Vagina (tissue), 2 donors: ENCODE measurements at regions not wholly inside any gene's neighbourhood (a gene's known extent, or its start where the extent isn't known, plus 50 kb on each side); places are given as distances from the start of the nearest gene placed in this dataset.

Experiments used
- DNase-seq, 2 donors: peaks; one replicate each; pipeline ENCODE4 v3.0.0-alpha.2; 2017; ENCODE audit errors: extremely low spot score in 2 of 2
- H3K27ac ChIP-seq: fragments of 200-600 bp; sonication (generic); one replicate; pipeline ENCODE4 v1.5.1; 2019
- H3K27me3 ChIP-seq: fragments of 200-600 bp; sonication (generic); one replicate; pipeline ENCODE4 v1.5.1; 2019
- H3K36me3 ChIP-seq, 2 donors: fragments of 200-600 bp; sonication (generic); one replicate each; pipeline ENCODE4 v1.5.1; 2017 to 2019
- H3K4me1 ChIP-seq: fragments of 200-600 bp; sonication (generic); one replicate; pipeline ENCODE4 v1.5.1; 2019
- H3K4me3 ChIP-seq, 2 donors: fragments of 200-600 bp; sonication (generic); 1 replicate in 1 of 2; 2 replicates in 1 of 2; pipeline ENCODE4 v1.5.1; 2016 to 2019
- H3K9me3 ChIP-seq: fragments of 200-600 bp; sonication (generic); one replicate; pipeline ENCODE4 v1.5.1; 2019
- CTCF ChIP-seq, 3 experiments: fragments of 450-650 bp in 2 of 3; fragments of 200-600 bp in 1 of 3; sonication (generic) in 1 of 3; IDR thresholded peaks; one replicate each; pipeline ENCODE4 v1.5.1; 2017 to 2019; ENCODE audit warnings: antibody characterized with exemption in 3 of 3, mild to moderate bottlenecking in 2 of 3, moderate library complexity in 2 of 3
- POLR2A ChIP-seq, 2 donors: fragments of 450-650 bp; IDR thresholded peaks; one replicate each; pipeline ENCODE4 v1.6.1; 2017; ENCODE audit warnings: antibody characterized with exemption in 2 of 2, mild to moderate bottlenecking in 2 of 2, moderate library complexity in 2 of 2
- POLR2AphosphoS5 ChIP-seq, 2 donors: sonication (generic); formaldehyde crosslinking; IDR thresholded peaks; one replicate each; pipeline ENCODE4 v1.9.0; 2017; ENCODE audit warnings: antibody characterized with exemption in 2 of 2, mild to moderate bottlenecking in 2 of 2, low read depth in 1 of 2; ENCODE audit not compliant: insufficient read depth in 1 of 2
- intact Hi-C: fragments of 100-400 bp; cut with DNase I; formaldehyde crosslinking; loops from one replicate; pipeline ENCODE4 v1.15.1; 2023

GRCh38 chr4:145295122-145295521 lies 114.7 kb upstream of the OTUD4 start:
- no peaks in the 10 kb centered on the region for H3K4me1 ChIP-seq
- intact Hi-C loops = no loop called here
- no peak for TF ChIP-seq CTCF (IDR thresholded peaks at IDR 0.05)
- no peak for TF ChIP-seq POLR2AphosphoS5 (IDR thresholded peaks at IDR 0.05; ENCODE audit: insufficient read depth in 1 of 2, low read depth in 1 of 2)
- no peak for TF ChIP-seq POLR2A (IDR thresholded peaks at IDR 0.05)
- H3K4me3 ChIP-seq = no peak overlapping the region
- H3K36me3 ChIP-seq = no peaks in the 10 kb centered on the region
- no peak for DNase-seq
- H3K27me3 ChIP-seq = no peaks in the 10 kb centered on the region
- H3K9me3 ChIP-seq = no peaks in the 10 kb centered on the region
- no peak overlapping the region for H3K27ac ChIP-seq

- TF ChIP-seq POLR2A (IDR thresholded peaks at IDR 0.05) (no peak), POLR2AphosphoS5 (IDR thresholded peaks at IDR 0.05; ENCODE audit: insufficient read depth in 1 of 2, low read depth in 1 of 2) (no peak), CTCF (IDR thresholded peaks at IDR 0.05) (no peak)
- H3K4me1 ChIP-seq = no peaks in the 10 kb centered on the region
- H3K4me3 ChIP-seq = no peak overlapping the region
Measured at GRCh38 chr4:145293658-145294057, 113.3 kb upstream of the OTUD4 start.

GRCh38 chr4:145290955-145291354 lies 110.6 kb upstream of the OTUD4 start:
- no peak for DNase-seq
- H3K9me3 ChIP-seq = peaks cover 5% of the 10 kb centered on the region
- no peak overlapping the region for H3K27ac ChIP-seq
- no peak overlapping the region for H3K4me3 ChIP-seq
- intact Hi-C loops = no loop called here
- TF ChIP-seq POLR2AphosphoS5 (IDR thresholded peaks at IDR 0.05; ENCODE audit: insufficient read depth in 1 of 2, low read depth in 1 of 2) = no peak
- TF ChIP-seq POLR2A (IDR thresholded peaks at IDR 0.05) = no peak
- TF ChIP-seq CTCF (IDR thresholded peaks at IDR 0.05) = no peak
- no peaks in the 10 kb centered on the region for H3K4me1 ChIP-seq
- H3K36me3 ChIP-seq = no peaks in the 10 kb centered on the region
- H3K27me3 ChIP-seq = no peaks in the 10 kb centered on the region

More at GRCh38 chr4:145293658-145294057, 113.3 kb upstream of the OTUD4 start:
- Histone ChIP-seq H3K27me3 (no peaks in the 10 kb centered on the region), H3K9me3 (no peaks in the 10 kb centered on the region), H3K36me3 (no peaks in the 10 kb centered on the region), H3K27ac (no peak overlapping the region)
- DNase-seq = no peak
- intact Hi-C loops = no loop called here

GRCh38 chr4:145289403-145290076 lies 109.2 kb upstream of the OTUD4 start:
- no peak for DNase-seq
- Histone ChIP-seq H3K4me1 (no peaks in the 10 kb centered on the region), H3K4me3 (no peak overlapping the region), H3K36me3 (no peaks in the 10 kb centered on the region), H3K27me3 (no peaks in the 10 kb centered on the region), H3K27ac (no peak overlapping the region), H3K9me3 (peaks cover 5% of the 10 kb centered on the region)
- no peak for TF ChIP-seq CTCF (IDR thresholded peaks at IDR 0.05)
- TF ChIP-seq POLR2AphosphoS5 (IDR thresholded peaks at IDR 0.05; ENCODE audit: insufficient read depth in 1 of 2, low read depth in 1 of 2) = no peak
- no peak for TF ChIP-seq POLR2A (IDR thresholded peaks at IDR 0.05)
- intact Hi-C loops = no loop called here

GRCh38 chr4:145287351-145287750 lies 107.0 kb upstream of the OTUD4 start:
- H3K9me3 ChIP-seq = peaks cover 5% of the 10 kb centered on the region
- intact Hi-C loops = no loop called here
- no peaks in the 10 kb centered on the region for H3K36me3 ChIP-seq
- no peaks in the 10 kb centered on the region for H3K4me1 ChIP-seq
- no peak overlapping the region for H3K4me3 ChIP-seq
- no peak for TF ChIP-seq CTCF (IDR thresholded peaks at IDR 0.05)
- no peak for TF ChIP-seq POLR2A (IDR thresholded peaks at IDR 0.05)
- no peak for TF ChIP-seq POLR2AphosphoS5 (IDR thresholded peaks at IDR 0.05; ENCODE audit: insufficient read depth in 1 of 2, low read depth in 1 of 2)
- DNase-seq = no peak
- H3K27me3 ChIP-seq = no peaks in the 10 kb centered on the region
- H3K27ac ChIP-seq = no peak overlapping the region
